PC-9 (cell line): ENCODE measurements at regions not wholly inside any gene's neighbourhood (a gene's known extent, or its start where the extent isn't known, plus 50 kb on each side); places are given as distances from the start of the nearest gene placed in this dataset.
"Not testable (repeated sequence)": the region's sequence is repeated elsewhere in the genome, so short reads cannot be mapped to it uniquely, and the experiment has no call there.

Experiments used
- BruUV-seq: library from RNA; stranded (reverse); fragments of 400-500 nt; replicated peaks from 2 replicates; lab custom pipeline; 2021; lab: Mats Ljungman, UMichigan
- CTCF ChIA-PET: fragments of 300-600 bp; sonication (Branson Sonifier 250); formaldehyde crosslinking; loops from one replicate; lab custom pipeline; 2022; ENCODE audit warnings: antibody characterized with exemption; lab: Charles Lee
- POLR2A ChIA-PET: fragments of 300-600 bp; sonication (Branson Sonifier 250); formaldehyde crosslinking; loops from one replicate; lab custom pipeline; 2022; ENCODE audit warnings: antibody characterized with exemption; ENCODE audit not compliant: unreplicated experiment; lab: Charles Lee
- DNase-seq, 2 experiments: peaks; one replicate each; pipeline versions ENCODE4 v3.0.0 to v3.0.0-alpha.2; 2015 to 2022; ENCODE audit warnings: mixed read lengths in 1 of 2
- H2AFZ ChIP-seq: fragments of 200-600 bp; sonication (generic); 2 replicates; pipeline ENCODE4 v1.8.1; 2017; ENCODE audit warnings: antibody characterized with exemption
- H3F3A ChIP-seq: fragments of 200-600 bp; sonication (generic); 2 replicates; pipeline ENCODE4 v1.8.1; 2017; ENCODE audit warnings: antibody characterized with exemption, mild to moderate bottlenecking, low read depth; ENCODE audit not compliant: insufficient read depth
- H3K27ac ChIP-seq: fragments of 200-600 bp; sonication (generic); 2 replicates; pipeline ENCODE4 v1.6.1; 2016; ENCODE audit warnings: mixed run types
- H3K27me3 ChIP-seq: fragments of 200-600 bp; sonication (generic); 2 replicates; pipeline ENCODE4 v1.6.1; 2016; ENCODE audit warnings: low read depth, mixed run types; ENCODE audit not compliant: insufficient read depth
- H3K36me3 ChIP-seq: fragments of 200-600 bp; sonication (generic); 2 replicates; pipeline ENCODE4 v1.6.1; 2016; ENCODE audit warnings: low read depth, mixed run types
- H3K4me1 ChIP-seq: fragments of 200-600 bp; sonication (generic); replicated peaks from 2 replicates; pipeline ENCODE4 v1.6.1; 2016; ENCODE audit warnings: mixed run types; ENCODE audit not compliant: insufficient read depth
- H3K4me2 ChIP-seq: fragments of 200-600 bp; sonication (generic); 2 replicates; pipeline ENCODE4 v1.6.1; 2017; ENCODE audit warnings: mixed run types
- H3K4me3 ChIP-seq: fragments of 200-600 bp; sonication (generic); 2 replicates; pipeline ENCODE4 v1.6.1; 2016; ENCODE audit warnings: mixed run types
- H3K79me2 ChIP-seq: fragments of 200-600 bp; sonication (generic); 2 replicates; pipeline ENCODE4 v1.6.1; 2017; ENCODE audit warnings: low read depth, mixed run types
- H3K9me2 ChIP-seq: fragments of 200-600 bp; sonication (generic); 2 replicates; pipeline ENCODE4 v1.8.1; 2017; ENCODE audit warnings: mild to moderate bottlenecking; ENCODE audit not compliant: insufficient read depth
- H3K9me3 ChIP-seq: fragments of 200-600 bp; sonication (generic); 2 replicates; pipeline ENCODE4 v1.8.1; 2016; ENCODE audit warnings: low read depth; ENCODE audit not compliant: insufficient read depth
- H4K20me1 ChIP-seq: fragments of 200-600 bp; sonication (generic); 2 replicates; pipeline ENCODE4 v1.8.1; 2017; ENCODE audit not compliant: insufficient read depth
- EZH2 ChIP-seq: fragments of 200-600 bp; sonication (generic); IDR thresholded peaks from 2 replicates; pipeline ENCODE4 v1.8.0; 2017; ENCODE audit warnings: antibody characterized with exemption, low read depth
- intact Hi-C: fragments of 100-400 bp; cut with micrococcal nuclease; formaldehyde crosslinking; loops from one replicate; pipeline ENCODE4 v1.10.0; 2022; ENCODE audit not compliant: unreplicated experiment
- TF ChIP-seq, protein P1 (sequence below): fragments of 200-600 bp; sonication (generic); conservative IDR thresholded peaks from 2 replicates; pipeline ENCODE4 v1.6.1; 2017; ENCODE audit warnings: mixed run types, antibody characterized with exemption, mild to moderate bottlenecking, moderate library complexity

DNA sequence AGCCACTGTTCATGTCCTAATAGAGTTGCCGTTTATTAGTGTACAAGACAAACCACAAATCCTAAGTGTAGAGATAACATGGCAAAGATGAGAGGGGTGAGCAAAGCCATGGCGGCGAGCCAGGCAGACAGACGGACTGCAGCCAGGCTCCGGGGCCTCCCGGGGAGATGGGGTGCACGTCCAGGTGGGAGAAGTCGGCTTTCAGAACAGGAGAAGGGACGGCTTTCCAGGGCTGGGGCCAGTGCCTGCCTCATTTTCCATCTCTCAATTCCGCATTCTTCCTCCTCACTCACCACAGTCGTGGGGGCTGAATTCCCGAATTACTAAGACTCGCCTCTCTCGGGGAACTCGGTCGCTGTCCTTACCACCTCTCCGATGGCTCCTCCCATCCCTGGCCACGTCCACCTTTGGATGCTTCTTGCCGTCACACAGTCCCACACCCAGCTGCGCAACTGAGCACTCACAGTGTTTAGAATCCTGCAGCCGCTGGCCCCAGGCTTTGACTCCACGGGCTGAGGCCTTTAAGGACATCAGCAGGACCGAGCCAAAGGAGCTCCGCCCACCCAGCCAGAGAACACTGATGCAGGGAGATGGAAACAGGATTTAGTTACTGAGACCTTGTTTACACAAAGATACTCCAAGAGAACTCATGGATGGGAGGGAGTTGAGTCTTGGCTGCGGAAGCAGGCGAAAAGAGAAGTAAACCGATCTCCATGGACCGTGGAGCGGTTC is 59.7 kb downstream of the RNF112 start:
- H3K9me3 ChIP-seq = no peaks in the 10 kb centered on the region
- H3K79me2 ChIP-seq = no peaks in the 10 kb centered on the region
- no peak for TF ChIP-seq EZH2
- TF ChIP-seq, protein P1, sequence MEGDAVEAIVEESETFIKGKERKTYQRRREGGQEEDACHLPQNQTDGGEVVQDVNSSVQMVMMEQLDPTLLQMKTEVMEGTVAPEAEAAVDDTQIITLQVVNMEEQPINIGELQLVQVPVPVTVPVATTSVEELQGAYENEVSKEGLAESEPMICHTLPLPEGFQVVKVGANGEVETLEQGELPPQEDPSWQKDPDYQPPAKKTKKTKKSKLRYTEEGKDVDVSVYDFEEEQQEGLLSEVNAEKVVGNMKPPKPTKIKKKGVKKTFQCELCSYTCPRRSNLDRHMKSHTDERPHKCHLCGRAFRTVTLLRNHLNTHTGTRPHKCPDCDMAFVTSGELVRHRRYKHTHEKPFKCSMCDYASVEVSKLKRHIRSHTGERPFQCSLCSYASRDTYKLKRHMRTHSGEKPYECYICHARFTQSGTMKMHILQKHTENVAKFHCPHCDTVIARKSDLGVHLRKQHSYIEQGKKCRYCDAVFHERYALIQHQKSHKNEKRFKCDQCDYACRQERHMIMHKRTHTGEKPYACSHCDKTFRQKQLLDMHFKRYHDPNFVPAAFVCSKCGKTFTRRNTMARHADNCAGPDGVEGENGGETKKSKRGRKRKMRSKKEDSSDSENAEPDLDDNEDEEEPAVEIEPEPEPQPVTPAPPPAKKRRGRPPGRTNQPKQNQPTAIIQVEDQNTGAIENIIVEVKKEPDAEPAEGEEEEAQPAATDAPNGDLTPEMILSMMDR = no peak
- intact Hi-C loops = loop anchor here (5.0 kb wide), 1 partner anchor 37 kb away; no protein-coding TSS in a partner anchor
- ChIA-PET CTCF (interaction anchor here (0.7 kb wide), 2 partner anchors 36 to 38 kb away, joined by 4 to 20 read pairs; no protein-coding TSS in a partner anchor), POLR2A (no interaction called here)
- BruUV-seq = no TSS peak
- H3K36me3 ChIP-seq = no peaks in the 10 kb centered on the region
- no peak overlapping the region for H3K27ac ChIP-seq
- DNase-seq = peak in 1 of 2 experiments; percentile 10
- H2AFZ ChIP-seq = no peak overlapping the region
- H4K20me1 ChIP-seq = no peaks in the 10 kb centered on the region
- H3F3A ChIP-seq = no peaks in the 10 kb centered on the region
- no peaks in the 10 kb centered on the region for H3K4me1 ChIP-seq
- no peak overlapping the region for H3K4me2 ChIP-seq
- H3K4me3 ChIP-seq = no peak overlapping the region
- H3K9me2 ChIP-seq = no peaks in the 10 kb centered on the region
- no peaks in the 10 kb centered on the region for H3K27me3 ChIP-seq

DNA sequence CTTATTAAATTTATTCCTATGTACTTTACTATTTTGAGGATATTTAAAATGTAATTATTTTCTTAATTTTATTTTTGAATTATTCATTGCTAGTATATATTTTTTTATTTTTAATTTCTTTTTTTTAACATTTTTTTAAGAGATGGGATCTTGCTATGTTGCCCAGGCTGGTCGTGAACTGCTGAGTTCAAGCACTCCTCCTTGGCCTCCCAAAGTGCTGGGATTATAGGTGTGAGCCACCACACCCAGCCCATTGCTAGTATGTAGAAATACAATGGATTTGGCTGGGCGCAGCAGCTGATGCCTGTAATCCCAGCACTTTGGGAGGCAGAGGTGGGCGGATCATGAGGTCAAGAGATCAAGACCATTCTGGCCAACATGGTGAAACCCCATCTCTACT is 59.2 kb upstream of the SLC47A1 start:
- CTCF ChIA-PET = interaction anchor here (0.5 kb wide), 1 partner anchor 278 kb away, joined by 9 read pairs; no protein-coding TSS in a partner anchor
- H3K4me3 ChIP-seq, H3K4me2 ChIP-seq, H2AFZ ChIP-seq, H3K27ac ChIP-seq, DNase-seq, H3F3A ChIP-seq, H3K36me3 ChIP-seq, H3K4me1 ChIP-seq, H3K9me3 ChIP-seq, H3K27me3 ChIP-seq, H4K20me1 ChIP-seq, H3K79me2 ChIP-seq, BruUV-seq, POLR2A ChIA-PET, H3K9me2 ChIP-seq: not testable (repeated sequence)
- intact Hi-C loops = loop anchor here (5.0 kb wide), 1 partner anchor 33 kb away; no protein-coding TSS in a partner anchor

DNA sequence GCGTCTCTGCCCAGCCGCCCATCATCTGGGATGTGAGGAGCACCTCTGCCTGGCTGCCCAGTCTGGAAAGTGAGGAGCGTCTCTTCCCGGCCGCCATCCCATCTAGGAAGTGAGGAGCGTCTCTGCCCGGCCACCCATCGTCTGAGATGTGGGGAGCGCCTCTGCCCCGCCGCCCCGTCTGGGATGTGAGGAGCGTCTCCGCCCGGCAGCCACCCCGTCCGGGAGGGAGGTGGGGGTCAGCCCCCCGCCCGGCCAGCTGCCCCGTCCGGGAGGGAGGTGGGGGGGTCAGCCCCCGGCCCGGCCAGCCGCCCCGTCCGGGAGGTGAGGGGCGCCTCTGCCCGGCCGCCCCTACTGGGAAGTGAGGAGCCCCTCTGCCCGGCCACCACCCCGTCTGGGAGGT is 57.9 kb upstream of the SLC47A1 start:
- intact Hi-C loops, H3K4me2 ChIP-seq, H2AFZ ChIP-seq, BruUV-seq, H3K79me2 ChIP-seq, H3K9me2 ChIP-seq, H3K4me1 ChIP-seq, H3K27me3 ChIP-seq, H3K36me3 ChIP-seq, H3K4me3 ChIP-seq, H3K9me3 ChIP-seq, POLR2A ChIA-PET, H3K27ac ChIP-seq, DNase-seq, CTCF ChIA-PET, H3F3A ChIP-seq, H4K20me1 ChIP-seq: not testable (repeated sequence)

GRCh38 chr17:19482576-19482975 is 51.1 kb upstream of the SLC47A1 start:
- intact Hi-C loops = no loop called here
- Histone ChIP-seq H3K9me3 (no peaks in the 10 kb centered on the region), H3K4me1 (peaks cover 11% of the 10 kb centered on the region), H4K20me1 (no peaks in the 10 kb centered on the region), H2AFZ (no peak overlapping the region), H3F3A (no peaks in the 10 kb centered on the region), H3K4me3 (no peak overlapping the region), H3K27me3 (no peaks in the 10 kb centered on the region), H3K9me2 (0 out of 2 replicates have a peak, but pooled peaks cover 6% of the 10 kb centered on the region), H3K79me2 (no peaks in the 10 kb centered on the region), H3K27ac (no peak overlapping the region), H3K36me3 (no peaks in the 10 kb centered on the region), H3K4me2 (no peak overlapping the region)
- ChIA-PET POLR2A (no interaction called here), CTCF (no interaction called here)
- TF ChIP-seq, protein P1 = no peak
- no peak for TF ChIP-seq EZH2
- BruUV-seq = no TSS peak
- peak; percentile 17 to 64 for DNase-seq
